Activated CD8-positive, alpha-beta memory T cell treated with anti-CD3 and anti-CD28 coated beads for 1 hour (primary cell): ENCODE measurements at regions not wholly inside any gene's neighbourhood (a gene's known extent, or its start where the extent isn't known, plus 50 kb on each side); places are given as distances from the start of the nearest gene placed in this dataset.

Experiments
- DNase-seq, 2 donors: peaks; one replicate each; pipeline ENCODE4 v3.0.0-alpha.2; 2020; ENCODE audit warnings: low read depth in 1 of 2; ENCODE audit errors: extremely low read depth in 1 of 2

GRCh38 chr2:204264085-204264553, 281.2 kb upstream of the PARD3B start:
- no peak for DNase-seq

- no peak for DNase-seq
Measured at GRCh38 chr2:204264621-204265140, 280.6 kb upstream of the PARD3B start.

- no peak for DNase-seq
Measured at GRCh38 chr2:204265681-204266181, 279.5 kb upstream of the PARD3B start.

DNA sequence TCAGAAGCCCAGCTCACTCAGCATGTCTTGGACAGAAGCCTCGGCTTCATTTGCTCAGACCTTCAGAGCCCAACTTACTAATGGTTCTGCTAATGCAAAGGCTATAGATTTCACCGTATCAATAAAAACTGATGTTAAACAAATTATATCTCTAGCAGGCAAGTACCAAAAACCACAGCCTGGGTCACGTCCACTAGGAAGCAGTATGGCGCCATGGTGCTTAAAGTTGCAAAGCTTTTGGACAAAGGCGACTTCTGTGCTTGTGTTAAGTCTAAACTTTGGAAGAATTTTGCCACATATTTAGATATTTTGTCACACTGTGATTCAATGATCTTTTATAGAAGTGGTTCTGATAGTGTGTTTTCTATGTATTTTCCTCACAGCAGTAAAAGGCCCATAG, 276.8 kb upstream of the PARD3B start:
- DNase-seq = no peak

GRCh38 chr2:204268971-204269370, 276.3 kb upstream of the PARD3B start:
- DNase-seq = no peak

GRCh38 chr2:204272089-204272488, 273.2 kb upstream of the PARD3B start:
- no peak for DNase-seq

DNA sequence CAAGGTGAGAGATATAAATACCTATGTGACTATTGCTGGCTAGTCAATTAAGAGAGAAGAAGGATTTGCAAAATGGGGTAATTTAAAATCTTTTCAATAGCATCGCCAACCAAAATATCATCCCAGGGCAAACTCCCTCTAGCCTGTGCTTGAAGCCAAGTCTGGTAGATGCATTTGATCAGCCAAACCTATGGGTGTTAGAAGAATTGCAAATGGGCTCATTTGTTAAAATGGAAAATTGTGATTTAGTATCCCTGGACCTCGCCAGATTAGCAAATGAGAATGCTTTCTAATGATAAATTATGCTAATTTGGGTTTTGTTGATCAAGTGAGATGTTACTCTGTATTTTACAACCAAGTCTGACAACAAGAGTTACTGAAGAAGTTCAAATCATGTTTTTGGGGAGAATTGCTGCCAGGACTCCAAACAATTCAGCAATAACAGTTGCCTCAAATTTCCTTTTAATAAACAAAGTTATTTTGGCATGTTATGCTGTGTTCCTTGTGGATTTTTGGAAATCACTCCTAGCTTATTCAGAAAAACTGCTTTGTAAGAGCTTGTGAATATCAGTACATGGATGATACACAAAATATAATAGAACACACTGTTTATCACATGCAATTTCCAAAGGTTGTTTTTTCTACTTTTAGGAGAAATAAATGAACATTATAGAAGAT, 272.5 kb upstream of the PARD3B start:
- no peak for DNase-seq

DNA sequence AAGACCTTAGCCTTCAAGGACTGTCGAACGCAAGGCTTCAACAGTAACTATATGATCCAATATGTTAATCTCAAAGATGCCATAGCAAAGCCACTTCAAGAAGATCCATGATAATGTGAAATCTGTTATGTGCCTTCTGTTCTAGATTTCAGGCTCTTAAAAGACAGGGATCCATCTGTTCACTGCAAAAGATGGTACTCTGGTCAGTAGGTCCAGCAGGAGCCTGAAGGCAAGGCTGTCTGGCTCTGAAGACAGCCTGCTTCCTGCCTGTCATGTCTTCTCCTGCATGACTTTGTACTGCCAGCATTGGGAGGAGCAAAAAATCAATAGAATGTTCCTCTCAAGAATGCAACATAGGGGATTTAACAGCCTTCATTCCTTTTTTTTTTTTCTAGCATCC, 270.8 kb upstream of the PARD3B start:
- DNase-seq = no peak

- no peak for DNase-seq
Measured at GRCh38 chr2:204274991-204275390, 270.3 kb upstream of the PARD3B start.

DNA sequence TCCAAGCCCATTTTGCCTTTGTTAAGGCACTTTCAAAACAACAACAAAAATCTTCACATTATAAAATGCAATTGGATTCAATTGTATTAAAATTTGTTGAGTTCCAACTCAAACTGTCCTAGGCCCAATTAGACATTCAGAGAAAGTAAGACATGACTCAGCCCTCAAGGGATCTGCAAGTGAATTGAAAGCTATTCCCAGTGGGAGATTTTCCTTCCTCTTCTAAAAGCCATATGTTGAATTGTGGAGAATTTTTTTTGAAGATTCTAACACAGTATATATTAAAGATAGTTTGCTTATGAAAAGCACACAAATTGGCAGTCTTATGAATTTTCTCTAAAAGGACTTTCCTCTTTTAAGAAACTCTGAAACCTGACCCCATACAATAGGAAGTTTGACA, 268.0 kb upstream of the PARD3B start:
- DNase-seq = no peak

- no peak for DNase-seq
Measured at GRCh38 chr2:204278454-204278853, 266.8 kb upstream of the PARD3B start.

DNA sequence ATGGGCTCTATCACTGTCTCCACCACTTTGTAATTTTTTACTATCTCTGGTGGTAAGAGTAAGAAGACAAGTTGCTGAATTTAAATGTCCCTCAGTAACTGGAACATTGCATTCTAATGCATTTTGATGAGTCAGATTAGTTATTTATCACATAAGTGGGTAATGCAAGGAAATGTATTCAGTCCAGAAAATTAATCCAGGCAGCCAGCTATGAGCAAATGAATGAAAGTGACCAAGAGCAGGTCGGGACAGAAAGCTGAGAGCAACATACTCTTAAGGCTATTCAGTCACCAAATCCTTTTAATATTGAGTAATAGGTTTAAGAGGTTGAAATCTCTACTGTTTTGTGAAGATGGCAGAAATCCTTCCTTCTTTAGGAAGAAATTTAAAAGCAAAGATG, 265.5 kb upstream of the PARD3B start:
- no peak for DNase-seq

- no peak for DNase-seq
Measured at GRCh38 chr2:204280262-204280668, 265.0 kb upstream of the PARD3B start.

- no peak for DNase-seq
Measured at GRCh38 chr2:204282081-204282480, 263.2 kb upstream of the PARD3B start.

DNA sequence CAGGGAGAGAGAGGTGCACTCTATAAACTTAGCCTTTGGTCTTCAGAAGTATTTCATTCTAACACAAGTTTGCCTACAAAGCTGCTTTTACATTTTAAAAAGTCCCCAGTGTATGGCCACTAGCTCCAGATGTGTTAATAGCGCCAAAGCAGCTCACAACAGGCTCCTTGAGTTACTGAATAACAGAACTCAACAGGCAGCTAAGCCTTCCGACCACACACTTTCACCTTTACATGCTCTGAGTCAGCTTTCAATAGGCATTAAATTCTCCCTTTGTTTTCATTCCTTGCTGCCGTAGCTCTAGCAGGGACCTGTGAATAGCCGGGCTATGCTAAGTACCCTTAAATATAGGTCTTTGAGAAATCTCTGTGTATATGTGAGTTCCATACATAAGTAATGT, 262.8 kb upstream of the PARD3B start:
- no peak for DNase-seq

GRCh38 chr2:204289066-204289465, 256.2 kb upstream of the PARD3B start:
- DNase-seq = no peak

- no peak for DNase-seq
Measured at GRCh38 chr2:204292439-204292838, 252.8 kb upstream of the PARD3B start.

GRCh38 chr2:204293884-204294747, 251.2 kb upstream of the PARD3B start:
- DNase-seq = no peak

DNA sequence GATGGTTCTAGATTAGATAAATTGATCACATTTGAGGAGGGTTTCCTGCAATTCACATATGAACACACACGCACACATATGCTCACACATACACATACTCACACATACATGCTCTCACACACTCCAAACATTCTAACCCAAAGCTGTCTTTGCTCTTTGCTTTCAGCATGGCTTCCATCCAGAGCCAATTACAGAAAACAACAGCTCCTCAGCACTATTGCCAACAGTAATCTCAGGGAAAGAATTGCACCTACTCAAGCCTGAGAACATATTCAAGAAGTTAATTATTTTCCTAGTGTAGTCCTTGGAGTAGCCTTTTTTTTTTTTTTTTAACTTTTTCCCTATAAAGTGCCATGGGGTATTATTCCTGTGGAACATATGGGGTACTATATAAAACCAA, 246.9 kb upstream of the PARD3B start:
- no peak for DNase-seq

GRCh38 chr2:204299766-204300165, 245.5 kb upstream of the PARD3B start:
- DNase-seq = no peak

DNA sequence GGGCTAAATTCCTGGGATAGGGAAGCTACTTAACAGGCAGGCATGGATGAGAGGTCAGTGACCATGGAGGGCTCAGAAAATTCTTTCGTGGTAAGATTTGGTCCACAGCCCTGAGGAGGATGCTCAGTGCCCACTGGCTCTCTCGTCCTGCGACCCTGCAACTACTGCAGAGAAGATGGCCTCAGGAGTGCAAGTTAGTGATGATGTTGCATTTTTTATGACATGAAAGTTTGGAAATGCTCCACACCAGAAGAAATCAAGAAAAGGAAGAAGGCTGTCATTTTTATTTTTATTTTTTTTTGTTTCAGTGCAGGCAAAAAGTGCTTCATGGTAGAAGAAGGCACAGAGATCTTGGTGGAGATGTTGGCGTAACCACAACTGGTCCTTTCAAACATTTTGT, 238.6 kb upstream of the PARD3B start:
- no peak for DNase-seq

GRCh38 chr2:204312105-204312504, 233.2 kb upstream of the PARD3B start:
- no peak for DNase-seq
